Epithelial cell of esophagus (primary cell): ENCODE measurements at regions not wholly inside any gene's neighbourhood (a gene's known extent, or its start where the extent isn't known, plus 50 kb on each side); places are given as distances from the start of the nearest gene placed in this dataset.

Experiments used
- DNase-seq: peaks from one replicate; pipeline ENCODE4 v3.0.0; 2010; ENCODE audit warnings: low read depth
- H3K4me3 ChIP-seq: 2 replicates; pipeline ENCODE4 v1.5.1; 2011; ENCODE audit warnings: mild to moderate bottlenecking, low read length, control low read depth
- TF ChIP-seq, protein P1 (sequence below): IDR thresholded peaks from 2 replicates; pipeline ENCODE4 v1.5.1; 2011; ENCODE audit warnings: low read depth, mild to moderate bottlenecking, low read length, control low read depth, inconsistent platforms; ENCODE audit not compliant: insufficient read depth; ENCODE audit errors: missing control alignments

DNA sequence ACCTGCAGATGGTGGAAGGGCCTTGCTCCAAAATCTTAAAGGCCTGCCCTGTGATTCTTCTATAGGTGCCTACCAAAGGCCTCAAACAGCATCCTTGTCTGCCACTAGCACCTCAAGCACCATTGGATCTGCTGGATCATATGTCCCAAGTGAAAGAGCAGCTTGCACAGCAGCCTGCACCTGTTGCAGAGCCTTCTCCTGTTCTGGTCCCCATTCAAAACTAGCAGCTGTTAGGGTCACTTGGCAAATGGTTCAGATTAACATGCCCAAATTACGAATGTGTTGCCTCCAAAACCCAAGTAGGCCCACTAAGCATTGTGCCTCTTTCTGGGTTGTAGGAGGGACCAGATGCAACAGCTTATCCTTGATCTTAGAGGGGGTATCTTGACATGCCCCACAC is 99.6 kb upstream of the F13A1 start:
- TF ChIP-seq, protein P1, sequence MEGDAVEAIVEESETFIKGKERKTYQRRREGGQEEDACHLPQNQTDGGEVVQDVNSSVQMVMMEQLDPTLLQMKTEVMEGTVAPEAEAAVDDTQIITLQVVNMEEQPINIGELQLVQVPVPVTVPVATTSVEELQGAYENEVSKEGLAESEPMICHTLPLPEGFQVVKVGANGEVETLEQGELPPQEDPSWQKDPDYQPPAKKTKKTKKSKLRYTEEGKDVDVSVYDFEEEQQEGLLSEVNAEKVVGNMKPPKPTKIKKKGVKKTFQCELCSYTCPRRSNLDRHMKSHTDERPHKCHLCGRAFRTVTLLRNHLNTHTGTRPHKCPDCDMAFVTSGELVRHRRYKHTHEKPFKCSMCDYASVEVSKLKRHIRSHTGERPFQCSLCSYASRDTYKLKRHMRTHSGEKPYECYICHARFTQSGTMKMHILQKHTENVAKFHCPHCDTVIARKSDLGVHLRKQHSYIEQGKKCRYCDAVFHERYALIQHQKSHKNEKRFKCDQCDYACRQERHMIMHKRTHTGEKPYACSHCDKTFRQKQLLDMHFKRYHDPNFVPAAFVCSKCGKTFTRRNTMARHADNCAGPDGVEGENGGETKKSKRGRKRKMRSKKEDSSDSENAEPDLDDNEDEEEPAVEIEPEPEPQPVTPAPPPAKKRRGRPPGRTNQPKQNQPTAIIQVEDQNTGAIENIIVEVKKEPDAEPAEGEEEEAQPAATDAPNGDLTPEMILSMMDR, result no peak
- DNase-seq, result no peak
- no peak overlapping the region for H3K4me3 ChIP-seq

DNA sequence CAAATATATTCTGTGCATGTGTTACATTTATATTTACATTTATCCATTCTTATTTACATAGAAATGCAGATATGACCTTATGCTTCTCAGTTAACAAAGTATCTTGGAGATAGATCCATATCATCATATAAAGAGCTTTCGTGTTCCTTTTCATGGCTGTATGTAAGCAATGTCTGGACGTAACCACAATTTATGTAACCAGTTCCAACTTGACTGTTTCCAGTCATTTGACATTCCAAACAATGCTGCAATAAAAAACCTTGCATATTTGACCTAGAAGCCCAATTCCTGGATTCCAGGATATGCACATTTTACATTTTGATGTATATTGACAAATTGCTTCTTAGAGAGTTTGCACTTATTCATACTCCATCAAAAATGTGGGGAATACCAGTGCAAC is 113.7 kb upstream of the F13A1 start:
- DNase-seq, result peak; percentile 91
- no peak overlapping the region for H3K4me3 ChIP-seq
- TF ChIP-seq, protein P1, result no peak

DNA sequence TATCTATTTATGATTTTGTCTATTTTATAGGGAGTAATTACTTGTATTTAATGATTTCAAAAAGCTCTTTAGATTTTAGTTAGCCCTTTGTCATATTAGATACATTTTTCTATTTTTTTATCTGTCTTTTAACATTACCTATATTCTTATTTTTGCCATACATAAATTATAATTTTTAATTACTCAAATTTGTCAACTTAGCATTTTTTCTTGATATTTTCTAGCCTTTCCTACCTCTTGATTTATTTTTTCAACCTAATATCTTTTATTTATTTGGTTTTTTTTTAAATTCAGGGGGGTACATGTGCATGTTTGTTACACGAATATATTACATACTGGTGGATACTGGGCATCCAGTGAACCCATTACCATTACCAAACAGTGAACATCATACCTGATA is 114.3 kb upstream of the F13A1 start:
- TF ChIP-seq, protein P1, result no peak
- DNase-seq, result no peak
- H3K4me3 ChIP-seq, result no peak overlapping the region

DNA sequence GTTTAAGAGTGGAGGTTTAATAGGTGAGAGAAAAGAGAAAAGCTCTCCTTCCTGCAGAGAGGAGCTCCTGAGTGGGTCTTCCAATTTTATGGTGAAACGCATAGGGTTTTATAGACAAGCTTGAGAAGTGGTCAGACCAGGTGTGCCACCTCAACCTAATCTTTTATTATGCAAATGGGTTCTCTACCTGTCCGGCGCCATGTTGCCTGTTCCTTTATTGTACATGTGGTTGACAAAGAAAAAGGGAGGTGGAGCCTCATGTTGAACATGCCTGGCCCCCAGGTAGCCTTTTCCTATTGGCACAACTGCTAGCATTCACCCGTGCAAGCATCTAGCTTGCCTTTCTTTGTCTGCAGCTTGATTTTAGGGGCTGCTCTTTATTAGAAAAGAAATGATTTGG is 115.9 kb upstream of the F13A1 start:
- DNase-seq, result peak; percentile 51
- TF ChIP-seq, protein P1, result no peak

DNA sequence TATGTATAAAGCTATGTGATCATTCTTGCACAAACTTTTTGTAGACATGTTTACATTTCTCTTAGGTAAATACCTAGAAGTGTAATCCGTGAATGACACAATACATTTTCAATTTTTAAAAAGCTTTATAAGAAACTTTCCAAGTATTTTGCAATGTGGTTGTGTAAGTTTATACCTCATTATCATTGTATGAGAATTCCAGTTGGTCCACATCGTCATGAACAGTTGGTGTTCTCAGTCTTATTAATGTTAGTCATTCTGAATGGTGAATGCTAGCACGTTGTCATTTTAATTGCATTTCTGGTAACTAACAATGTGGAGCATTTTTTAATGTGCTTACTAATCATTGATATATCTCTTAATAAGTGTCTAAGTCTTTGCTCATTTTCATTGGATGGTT is 116.5 kb upstream of the F13A1 start:
- peak; percentile 96 for DNase-seq
- no peak overlapping the region for H3K4me3 ChIP-seq
- TF ChIP-seq, protein P1, result no peak

More for the DNA sequence above, 115.9 kb upstream of the F13A1 start:
- no peak overlapping the region for H3K4me3 ChIP-seq

DNA sequence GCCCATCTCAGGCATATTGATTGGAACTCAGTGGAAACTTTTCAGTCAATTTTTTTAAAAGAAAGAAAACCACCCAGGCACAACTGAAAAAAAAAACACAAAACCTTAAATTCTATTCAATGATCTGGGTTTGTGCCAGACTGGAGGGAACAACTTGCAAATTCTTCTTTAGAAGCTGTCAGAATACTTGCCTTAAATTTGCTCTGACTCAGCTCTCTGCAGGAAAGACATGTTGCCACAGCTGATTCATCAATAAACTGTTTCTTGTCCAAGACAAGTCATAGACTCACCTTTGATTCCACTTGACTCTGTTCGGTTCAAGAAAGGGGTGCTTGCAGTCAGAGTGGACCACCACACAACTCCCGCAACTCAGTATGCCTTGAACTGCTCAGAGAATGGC is 117.8 kb upstream of the F13A1 start:
- DNase-seq, result peak; percentile 87
- TF ChIP-seq, protein P1, result no peak
- H3K4me3 ChIP-seq, result no peak overlapping the region

DNA sequence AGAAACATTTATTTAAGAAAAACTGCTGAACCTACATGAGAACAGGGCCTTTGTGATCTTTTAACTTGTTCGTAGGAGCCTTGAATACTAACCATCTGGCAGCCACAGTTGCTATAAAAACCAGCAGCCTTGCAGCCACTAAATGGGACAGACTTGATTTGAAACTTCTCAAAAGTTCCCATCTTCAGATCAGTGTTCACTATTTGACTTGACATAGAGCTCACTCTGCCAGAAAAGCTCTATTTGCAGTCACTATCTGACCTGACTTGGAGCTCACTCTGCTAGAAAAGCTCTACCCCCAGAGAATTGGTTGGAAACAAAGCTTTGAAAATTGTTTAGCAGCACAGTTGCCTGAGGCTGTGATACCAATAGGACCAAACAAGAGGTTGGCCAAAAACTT is 119.3 kb upstream of the F13A1 start:
- TF ChIP-seq, protein P1, result no peak
- DNase-seq, result no peak
- no peak overlapping the region for H3K4me3 ChIP-seq
